CD4-positive, alpha-beta T cell treated with Interleukin-17A for 4 hours (primary cell): ENCODE measurements at regions not wholly inside any gene's neighbourhood (a gene's known extent, or its start where the extent isn't known, plus 50 kb on each side); places are given as distances from the start of the nearest gene placed in this dataset.
A peak's percentile ranks its signal among the peaks of the same experiment; 100 is the strongest.
"Not testable (repeated sequence)": the region's sequence is repeated elsewhere in the genome, so short reads cannot be mapped to it uniquely, and the experiment has no call there.

ENCODE experiments used
- DNase-seq: peaks from one replicate; pipeline ENCODE4 v3.0.0-alpha.2; 2020; ENCODE audit warnings: mixed read lengths

- DNase-seq: no peak
These were observed 508.7 kb upstream of the CITED2 start for GRCh38 chr6:139882977-139883728.

- DNase-seq: no peak
These were observed 507.8 kb upstream of the CITED2 start for GRCh38 chr6:139882234-139882633.

- DNase-seq: peak; percentile 13
These were observed 507.3 kb upstream of the CITED2 start for GRCh38 chr6:139881728-139882211.

- no peak for DNase-seq
These were observed 506.8 kb upstream of the CITED2 start for GRCh38 chr6:139881236-139881635.

GRCh38 chr6:139879823-139880356, 505.4 kb upstream of the CITED2 start:
- DNase-seq: no peak

GRCh38 chr6:139879241-139879640, 504.8 kb upstream of the CITED2 start:
- not testable (repeated sequence) for DNase-seq

- DNase-seq: no peak
These were observed 503.5 kb upstream of the CITED2 start for GRCh38 chr6:139877828-139878405.

GRCh38 chr6:139872665-139873064, 498.2 kb upstream of the CITED2 start:
- no peak for DNase-seq

GRCh38 chr6:139871803-139872510, 497.5 kb upstream of the CITED2 start:
- no peak for DNase-seq

GRCh38 chr6:139871165-139871710, 496.8 kb upstream of the CITED2 start:
- DNase-seq: no peak

GRCh38 chr6:139868576-139868975, 494.1 kb upstream of the CITED2 start:
- DNase-seq: no peak

- no peak for DNase-seq
These were observed 489.5 kb upstream of the CITED2 start for GRCh38 chr6:139863964-139864363.

- no peak for DNase-seq
These were observed 488.9 kb upstream of the CITED2 start for GRCh38 chr6:139863346-139863745.

- no peak for DNase-seq
These were observed 487.9 kb upstream of the CITED2 start for GRCh38 chr6:139862311-139862710.

GRCh38 chr6:139860203-139860602, 485.8 kb upstream of the CITED2 start:
- DNase-seq: no peak

GRCh38 chr6:139858429-139858828, 484.0 kb upstream of the CITED2 start:
- DNase-seq: no peak

GRCh38 chr6:139857143-139857542, 482.7 kb upstream of the CITED2 start:
- no peak for DNase-seq

GRCh38 chr6:139856562-139856961, 482.1 kb upstream of the CITED2 start:
- no peak for DNase-seq

GRCh38 chr6:139855671-139856311, 481.3 kb upstream of the CITED2 start:
- no peak for DNase-seq

- DNase-seq: no peak
These were observed 479.0 kb upstream of the CITED2 start for GRCh38 chr6:139853302-139853992.

GRCh38 chr6:139852488-139853140, 478.2 kb upstream of the CITED2 start:
- no peak for DNase-seq

GRCh38 chr6:139852067-139852466, 477.6 kb upstream of the CITED2 start:
- DNase-seq: no peak
